Psoas muscle (tissue), 7 donors: ENCODE measurements at regions not wholly inside any gene's neighbourhood (a gene's known extent, or its start where the extent isn't known, plus 50 kb on each side); places are given as distances from the start of the nearest gene placed in this dataset.

ENCODE experiments used
- ATAC-seq, 4 donors: fragments of 200-7000 bp; cut with Tn5 transposase; one replicate each; pipeline ENCODE4 v1.9.1; 2020; ENCODE audit warnings: moderate library complexity in 3 of 4, mild to moderate bottlenecking in 2 of 4
- DNase-seq, 2 donors: peaks; one replicate each; pipeline ENCODE4 v3.0.0-alpha.2; 2020
- H3K27ac ChIP-seq: fragments of 200-600 bp; one replicate; pipeline ENCODE4 v1.8.0; 2022
- H3K27me3 ChIP-seq, 3 donors: fragments of 200-600 bp in 1 of 3; one replicate each; pipeline versions ENCODE4 v1.6.1 to v1.8.0; 2013 to 2022; ENCODE audit warnings: low read length in 2 of 3, mild to moderate bottlenecking in 2 of 3, moderate library complexity in 1 of 3; ENCODE audit not compliant: insufficient read depth in 3 of 3
- H3K36me3 ChIP-seq, 2 donors: fragments of 200-600 bp in 1 of 2; one replicate each; pipeline versions ENCODE4 v1.6.1 to v1.8.0; 2013 to 2022; ENCODE audit warnings: low read depth in 1 of 2, mild to moderate bottlenecking in 1 of 2, moderate library complexity in 1 of 2; ENCODE audit not compliant: insufficient read depth in 1 of 2
- H3K4me1 ChIP-seq: fragments of 200-600 bp; one replicate; pipeline ENCODE4 v1.8.0; 2022
- H3K4me3 ChIP-seq: fragments of 200-600 bp; one replicate; pipeline ENCODE4 v1.8.0; 2022; ENCODE audit warnings: mild to moderate bottlenecking
- H3K9me3 ChIP-seq: fragments of 200-600 bp; one replicate; pipeline ENCODE4 v1.8.0; 2022
- WGBS, 3 donors: extraction: QIAGEN DNeasy Blood & Tissue Kit; methylation state at CpG; one replicate each; pipeline versions ENCODE4 v1.1.6 to v1.1.7; 2013; 5-methylcytosine and 5-hydroxymethylcytosine counted together
- intact Hi-C, 2 donors: fragments of 100-400 bp; cut with DNase I; formaldehyde crosslinking; loops; one replicate each; pipeline versions ENCODE4 v1.11.0 to v1.14.2; 2022
- TF ChIP-seq, protein P1 (sequence below): fragments of 200-600 bp; IDR thresholded peaks from one replicate; pipeline ENCODE4 v1.8.0; 2022; ENCODE audit warnings: antibody characterized with exemption
- donor health status: healthy with polysubstance abuse.
- donor health status: DM: no; HTN: no; CAD: no; lungs with moderate emphysema.
- donor health status: Bipolar disorder and iron deficiency.
- donor health status: healthy.
- donor health status: DM: yes; HTN: yes; CAD: no.
- donor health status: DM: no; HTN: no; CAD: no.
- donor health status: DM: yes; HTN: yes; CAD: no.

DNA sequence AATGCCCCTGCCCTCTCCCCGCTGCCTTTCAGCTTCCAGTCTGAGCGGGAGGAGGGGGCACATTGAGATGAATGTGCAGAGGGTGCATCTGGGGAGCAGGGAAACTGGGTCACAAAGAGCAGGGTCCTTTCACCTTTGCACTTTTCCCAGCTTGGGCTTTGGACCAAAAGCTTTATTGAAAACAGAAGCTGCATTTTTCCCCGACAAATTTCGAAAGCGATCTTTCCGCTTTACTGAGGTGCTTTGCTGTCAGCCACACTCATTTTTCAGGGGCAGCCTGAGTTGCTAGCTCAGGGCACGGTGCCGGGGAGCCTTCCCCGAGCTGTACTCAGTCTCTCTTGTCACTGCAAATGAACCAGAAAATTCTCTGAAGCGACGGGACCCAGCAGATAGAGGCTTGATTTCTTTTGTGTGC, 283.7 kb upstream of the SOX4 start:
- no peaks in the 10 kb centered on the region for H3K4me1 ChIP-seq
- WGBS, 3 donors: 42 to 54% (median 44%) methylated on average over 11 of the region's 11 CpGs
- intact Hi-C loops: no loop called here
- TF ChIP-seq, protein P1, sequence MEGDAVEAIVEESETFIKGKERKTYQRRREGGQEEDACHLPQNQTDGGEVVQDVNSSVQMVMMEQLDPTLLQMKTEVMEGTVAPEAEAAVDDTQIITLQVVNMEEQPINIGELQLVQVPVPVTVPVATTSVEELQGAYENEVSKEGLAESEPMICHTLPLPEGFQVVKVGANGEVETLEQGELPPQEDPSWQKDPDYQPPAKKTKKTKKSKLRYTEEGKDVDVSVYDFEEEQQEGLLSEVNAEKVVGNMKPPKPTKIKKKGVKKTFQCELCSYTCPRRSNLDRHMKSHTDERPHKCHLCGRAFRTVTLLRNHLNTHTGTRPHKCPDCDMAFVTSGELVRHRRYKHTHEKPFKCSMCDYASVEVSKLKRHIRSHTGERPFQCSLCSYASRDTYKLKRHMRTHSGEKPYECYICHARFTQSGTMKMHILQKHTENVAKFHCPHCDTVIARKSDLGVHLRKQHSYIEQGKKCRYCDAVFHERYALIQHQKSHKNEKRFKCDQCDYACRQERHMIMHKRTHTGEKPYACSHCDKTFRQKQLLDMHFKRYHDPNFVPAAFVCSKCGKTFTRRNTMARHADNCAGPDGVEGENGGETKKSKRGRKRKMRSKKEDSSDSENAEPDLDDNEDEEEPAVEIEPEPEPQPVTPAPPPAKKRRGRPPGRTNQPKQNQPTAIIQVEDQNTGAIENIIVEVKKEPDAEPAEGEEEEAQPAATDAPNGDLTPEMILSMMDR: no peak
- H3K27ac ChIP-seq: no peak overlapping the region
- no peaks in the 10 kb centered on the region for H3K9me3 ChIP-seq
- H3K36me3 ChIP-seq: no peaks in the 10 kb centered on the region
- no peak for ATAC-seq
- peaks cover 0 to 2% (median 0%) of the 10 kb centered on the region in 3 donors for H3K27me3 ChIP-seq
- no peak overlapping the region for H3K4me3 ChIP-seq
- DNase-seq: no peak

DNA sequence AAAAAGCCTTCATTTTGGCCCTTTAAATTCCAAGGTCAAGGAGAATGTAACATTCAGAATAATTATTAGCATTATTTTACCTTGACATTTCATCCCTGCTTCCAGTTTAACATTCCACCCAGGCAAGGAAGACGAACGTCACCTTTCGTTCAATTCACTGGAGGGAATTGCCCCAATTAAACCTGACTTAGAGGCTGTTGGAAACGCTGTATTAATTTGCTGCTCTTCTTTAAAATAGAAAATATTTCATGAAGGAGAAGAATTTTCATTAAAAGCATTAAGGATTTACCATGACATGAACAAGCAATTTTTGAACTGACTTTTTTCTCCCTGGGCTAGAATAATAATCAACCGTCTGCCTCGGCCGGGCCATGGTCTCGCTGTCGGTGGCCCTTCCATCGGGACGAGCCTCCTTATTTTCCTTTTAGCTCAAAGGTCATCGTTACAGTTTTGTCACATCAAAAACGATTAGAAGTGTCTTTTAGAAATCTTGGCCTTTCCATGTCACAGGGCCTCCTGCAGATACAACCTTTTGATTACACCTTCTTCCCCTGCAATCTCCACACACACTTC, 282.9 kb upstream of the SOX4 start:
- no peak overlapping the region for H3K4me3 ChIP-seq
- TF ChIP-seq, protein P1: no peak
- H3K36me3 ChIP-seq: no peaks in the 10 kb centered on the region
- intact Hi-C loops: no loop called here
- H3K27ac ChIP-seq: no peak overlapping the region
- peaks cover 0 to 2% (median 0%) of the 10 kb centered on the region in 3 donors for H3K27me3 ChIP-seq
- ATAC-seq (no peak), DNase-seq (no peak)
- WGBS, 3 donors: 89 to 94% (median 90%) methylated on average over 13 of the region's 13 CpGs
- no peaks in the 10 kb centered on the region for H3K9me3 ChIP-seq
- no peaks in the 10 kb centered on the region for H3K4me1 ChIP-seq

- intact Hi-C loops: no loop called here
- no peak for DNase-seq
- H3K27ac ChIP-seq: no peak overlapping the region
- no peaks in the 10 kb centered on the region for H3K36me3 ChIP-seq
- TF ChIP-seq, protein P1: no peak
- no peaks in the 10 kb centered on the region for H3K9me3 ChIP-seq
- peaks cover 0 to 2% (median 0%) of the 10 kb centered on the region in 3 donors for H3K27me3 ChIP-seq
- ATAC-seq: no peak
- 96 to 98% (median 96%) methylated on average over 4 of the region's 4 CpGs for WGBS, 3 donors
- H3K4me1 ChIP-seq: no peaks in the 10 kb centered on the region
- H3K4me3 ChIP-seq: no peak overlapping the region
Measured at GRCh38 chr6:21312118-21312517, 281.4 kb upstream of the SOX4 start.

GRCh38 chr6:21317642-21318041, 275.9 kb upstream of the SOX4 start:
- H3K27ac ChIP-seq: no peak overlapping the region
- H3K4me3 ChIP-seq: no peak overlapping the region
- intact Hi-C loops: no loop called here
- 47 to 55% (median 53%) methylated on average over 12 of the region's 12 CpGs for WGBS, 3 donors
- ATAC-seq: no peak
- no peaks in the 10 kb centered on the region for H3K27me3 ChIP-seq
- no peaks in the 10 kb centered on the region for H3K4me1 ChIP-seq
- TF ChIP-seq, protein P1: no peak
- H3K36me3 ChIP-seq: no peaks in the 10 kb centered on the region
- DNase-seq: no peak
- no peaks in the 10 kb centered on the region for H3K9me3 ChIP-seq

GRCh38 chr6:21321076-21321475, 272.5 kb upstream of the SOX4 start:
- Histone ChIP-seq H3K27ac (no peak overlapping the region), H3K27me3 (no peaks in the 10 kb centered on the region), H3K36me3 (no peaks in the 10 kb centered on the region), H3K9me3 (no peaks in the 10 kb centered on the region), H3K4me3 (no peak overlapping the region), H3K4me1 (no peaks in the 10 kb centered on the region)
- intact Hi-C loops: no loop called here
- DNase-seq (no peak), ATAC-seq (peak in 2 of 4 donors; percentile 27 to 67)
- WGBS, 3 donors: 17 to 31% (median 28%) methylated on average over 6 of the region's 6 CpGs
- TF ChIP-seq, protein P1: no peak
